Astrocyte (in vitro differentiated cells and primary cell): ENCODE measurements at regions not wholly inside any gene's neighbourhood (a gene's known extent, or its start where the extent isn't known, plus 50 kb on each side); places are given as distances from the start of the nearest gene placed in this dataset.

Experiments
- EZH2 ChIP-seq: IDR thresholded peaks from 2 replicates; pipeline ENCODE4 v1.6.1; 2012; ENCODE audit warnings: mild to moderate bottlenecking, low read length, inconsistent platforms; ENCODE audit not compliant: insufficient read depth
- TF ChIP-seq, protein P1 (sequence below): IDR thresholded peaks from 2 replicates; pipeline ENCODE4 v1.5.1; 2011; ENCODE audit warnings: low read depth, mild to moderate bottlenecking, inconsistent platforms, low read length, moderate library complexity; ENCODE audit not compliant: insufficient read depth

DNA sequence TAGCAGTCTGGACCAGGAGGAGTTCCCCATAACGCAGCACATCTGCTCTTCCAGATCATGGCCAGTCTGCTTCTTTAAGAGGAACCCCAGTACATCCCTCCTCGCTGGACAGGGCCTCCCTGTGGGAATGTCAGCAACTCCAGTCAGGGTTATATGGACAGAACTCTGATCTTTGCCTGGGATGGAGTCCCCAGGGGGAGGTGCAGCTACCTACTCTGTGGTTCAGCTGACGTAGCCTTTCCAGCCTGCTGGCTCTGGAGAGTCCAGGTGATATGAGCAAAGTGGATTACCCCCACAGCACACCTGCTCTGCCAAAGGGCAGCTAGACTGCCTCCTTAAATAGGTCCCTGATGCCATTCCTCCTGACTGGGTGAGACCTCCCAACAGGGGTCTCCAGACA is 417.1 kb upstream of the EPHA3 start:
- TF ChIP-seq EZH2 = no peak
- TF ChIP-seq, protein P1, sequence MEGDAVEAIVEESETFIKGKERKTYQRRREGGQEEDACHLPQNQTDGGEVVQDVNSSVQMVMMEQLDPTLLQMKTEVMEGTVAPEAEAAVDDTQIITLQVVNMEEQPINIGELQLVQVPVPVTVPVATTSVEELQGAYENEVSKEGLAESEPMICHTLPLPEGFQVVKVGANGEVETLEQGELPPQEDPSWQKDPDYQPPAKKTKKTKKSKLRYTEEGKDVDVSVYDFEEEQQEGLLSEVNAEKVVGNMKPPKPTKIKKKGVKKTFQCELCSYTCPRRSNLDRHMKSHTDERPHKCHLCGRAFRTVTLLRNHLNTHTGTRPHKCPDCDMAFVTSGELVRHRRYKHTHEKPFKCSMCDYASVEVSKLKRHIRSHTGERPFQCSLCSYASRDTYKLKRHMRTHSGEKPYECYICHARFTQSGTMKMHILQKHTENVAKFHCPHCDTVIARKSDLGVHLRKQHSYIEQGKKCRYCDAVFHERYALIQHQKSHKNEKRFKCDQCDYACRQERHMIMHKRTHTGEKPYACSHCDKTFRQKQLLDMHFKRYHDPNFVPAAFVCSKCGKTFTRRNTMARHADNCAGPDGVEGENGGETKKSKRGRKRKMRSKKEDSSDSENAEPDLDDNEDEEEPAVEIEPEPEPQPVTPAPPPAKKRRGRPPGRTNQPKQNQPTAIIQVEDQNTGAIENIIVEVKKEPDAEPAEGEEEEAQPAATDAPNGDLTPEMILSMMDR = no peak
